ENCODE measurements at regions not wholly inside any gene's neighbourhood (a gene's known extent, or its start where the extent isn't known, plus 50 kb on each side); places are given as distances from the start of the nearest gene placed in this dataset.
"Not testable (repeated sequence)": the region's sequence is repeated elsewhere in the genome, so short reads cannot be mapped to it uniquely, and the experiment has no call there.

- no peak overlapping the region for H2AFZ ChIP-seq (ENCODE audit: low read depth, low read length)
- H3K4me1 ChIP-seq (ENCODE audit: insufficient read depth, low read length): peaks cover 15% of the 10 kb centered on the region
- H3K4me3 ChIP-seq (ENCODE audit: low read length): no peak overlapping the region
- no peaks in the 10 kb centered on the region for H3K27me3 ChIP-seq (ENCODE audit: insufficient read depth, low read length)
- H3K9me3 ChIP-seq (ENCODE audit: low read length): no peaks in the 10 kb centered on the region
- H3K36me3 ChIP-seq (ENCODE audit: insufficient read depth, low read length): no peaks in the 10 kb centered on the region
These were observed 672.3 kb downstream of the UTRN start for GRCh38 chr6:144957236-144957937.

- H3K4me3 ChIP-seq (ENCODE audit: low read length): no peak overlapping the region
- peaks cover 12% of the 10 kb centered on the region for H3K4me1 ChIP-seq (ENCODE audit: insufficient read depth, low read length)
- H3K36me3 ChIP-seq (ENCODE audit: insufficient read depth, low read length): no peaks in the 10 kb centered on the region
- no peak overlapping the region for H2AFZ ChIP-seq (ENCODE audit: low read depth, low read length)
- no peaks in the 10 kb centered on the region for H3K9me3 ChIP-seq (ENCODE audit: low read length)
- H3K27me3 ChIP-seq (ENCODE audit: insufficient read depth, low read length): no peaks in the 10 kb centered on the region
These were observed 684.0 kb downstream of the UTRN start for GRCh38 chr6:144969154-144969553.

DNA sequence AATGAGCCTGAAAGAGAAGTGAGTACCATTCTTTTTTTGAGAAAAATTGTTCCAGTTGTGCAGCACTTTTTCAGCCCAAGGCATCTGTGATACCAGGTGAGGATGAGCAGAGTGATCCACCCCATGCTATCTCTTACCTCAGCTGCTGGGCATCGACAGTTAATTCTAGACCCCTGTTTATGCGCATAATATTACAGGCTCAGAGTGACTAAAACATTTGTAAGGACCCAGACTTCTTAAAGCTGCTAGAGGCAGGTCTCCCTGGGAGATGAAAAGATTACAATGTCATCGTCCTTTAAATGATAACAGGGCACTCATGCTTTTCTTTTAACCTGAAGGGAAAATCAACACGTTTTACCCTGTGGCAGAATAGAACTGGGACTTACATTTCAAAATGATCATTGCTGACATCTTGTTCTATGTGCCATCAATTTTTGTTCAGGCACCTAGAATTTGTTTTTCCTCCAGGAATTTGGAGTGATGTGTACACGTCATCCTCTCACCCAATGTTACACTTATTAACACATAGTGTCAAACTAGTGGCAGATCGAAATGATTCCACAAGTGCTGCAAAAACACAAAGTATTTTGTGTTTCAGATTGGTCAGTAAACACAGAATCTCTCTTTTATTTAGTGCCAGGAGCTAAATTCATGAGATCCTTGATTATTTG, 684.6 kb downstream of the UTRN start:
- H3K36me3 ChIP-seq (ENCODE audit: insufficient read depth, low read length): no peaks in the 10 kb centered on the region
- H3K4me3 ChIP-seq (ENCODE audit: low read length): no peak overlapping the region
- peaks cover 12% of the 10 kb centered on the region for H3K4me1 ChIP-seq (ENCODE audit: insufficient read depth, low read length)
- no peaks in the 10 kb centered on the region for H3K27me3 ChIP-seq (ENCODE audit: insufficient read depth, low read length)
- no peaks in the 10 kb centered on the region for H3K9me3 ChIP-seq (ENCODE audit: low read length)
- no peak overlapping the region for H2AFZ ChIP-seq (ENCODE audit: low read depth, low read length)

DNA sequence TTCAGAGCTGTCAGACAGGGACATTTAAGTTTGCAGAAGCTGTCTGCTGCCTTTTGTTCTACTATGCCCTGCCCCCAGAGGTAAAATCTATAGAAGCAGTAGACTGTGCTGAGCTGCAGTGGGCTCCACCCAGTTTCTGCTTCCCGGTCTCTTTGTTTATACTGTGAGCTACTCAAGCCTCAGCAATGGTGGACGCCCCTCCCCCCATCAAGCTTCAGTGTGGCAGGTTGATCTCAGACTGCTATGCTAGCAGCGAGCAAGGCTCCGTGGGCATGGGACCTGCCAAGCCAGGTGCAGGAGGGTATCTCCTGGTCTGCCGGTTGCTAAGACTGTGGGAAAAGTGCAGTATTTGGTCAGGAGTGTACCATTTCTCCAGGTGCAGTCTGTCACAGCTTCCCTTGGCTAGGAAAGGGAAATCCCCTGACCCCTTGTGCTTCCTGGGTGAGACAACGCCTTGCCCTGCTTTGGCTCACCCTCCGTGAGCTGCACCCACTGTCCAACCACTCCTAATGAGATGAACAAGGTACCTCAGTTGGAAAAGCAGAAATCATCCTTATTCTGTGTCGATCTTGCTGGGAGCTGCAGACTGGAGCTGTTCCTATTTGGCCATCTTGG, 692.2 kb downstream of the UTRN start:
- H3K9me3 ChIP-seq (ENCODE audit: low read length); H3K36me3 ChIP-seq (ENCODE audit: insufficient read depth, low read length); H3K27me3 ChIP-seq (ENCODE audit: insufficient read depth, low read length): not testable (repeated sequence)
- Histone ChIP-seq H3K4me3 (ENCODE audit: low read length) (peak overlapping the region; percentile 36), H3K4me1 (ENCODE audit: insufficient read depth, low read length) (peaks cover 16% of the 10 kb centered on the region), H2AFZ (ENCODE audit: low read depth, low read length) (peak overlapping the region; percentile 27)

DNA sequence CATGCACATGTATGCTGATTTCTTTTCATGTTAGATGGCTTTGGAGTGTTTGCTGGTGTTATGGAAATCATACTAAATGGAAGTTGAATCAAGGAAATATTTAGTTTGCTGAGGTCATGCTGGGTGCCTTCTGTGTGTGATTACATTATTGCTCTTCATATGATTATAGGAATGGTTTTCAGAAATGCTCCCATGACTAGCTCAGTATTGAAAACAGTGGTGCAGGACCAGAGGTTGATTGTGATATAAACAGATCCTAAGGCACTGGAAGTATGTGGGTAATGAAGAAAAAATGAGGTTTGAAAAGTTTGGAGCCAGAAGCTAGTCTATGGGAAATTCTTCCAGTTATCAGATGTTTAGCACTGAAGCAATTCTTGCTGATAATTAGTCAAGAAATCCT, 693.1 kb downstream of the UTRN start:
- H3K36me3 ChIP-seq (ENCODE audit: insufficient read depth, low read length): no peaks in the 10 kb centered on the region
- H3K27me3 ChIP-seq (ENCODE audit: insufficient read depth, low read length): no peaks in the 10 kb centered on the region
- no peak overlapping the region for H2AFZ ChIP-seq (ENCODE audit: low read depth, low read length)
- no peak overlapping the region for H3K4me3 ChIP-seq (ENCODE audit: low read length)
- peaks cover 16% of the 10 kb centered on the region for H3K4me1 ChIP-seq (ENCODE audit: insufficient read depth, low read length)
- peaks cover 2% of the 10 kb centered on the region for H3K9me3 ChIP-seq (ENCODE audit: low read length)

GRCh38 chr6:144986271-144986670, 701.1 kb downstream of the UTRN start:
- Histone ChIP-seq H3K36me3 (ENCODE audit: insufficient read depth, low read length) (no peaks in the 10 kb centered on the region), H3K4me1 (ENCODE audit: insufficient read depth, low read length) (no peaks in the 10 kb centered on the region), H2AFZ (ENCODE audit: low read depth, low read length) (no peak overlapping the region), H3K9me3 (ENCODE audit: low read length) (peaks cover 2% of the 10 kb centered on the region), H3K27me3 (ENCODE audit: insufficient read depth, low read length) (no peaks in the 10 kb centered on the region), H3K4me3 (ENCODE audit: low read length) (no peak overlapping the region)

DNA sequence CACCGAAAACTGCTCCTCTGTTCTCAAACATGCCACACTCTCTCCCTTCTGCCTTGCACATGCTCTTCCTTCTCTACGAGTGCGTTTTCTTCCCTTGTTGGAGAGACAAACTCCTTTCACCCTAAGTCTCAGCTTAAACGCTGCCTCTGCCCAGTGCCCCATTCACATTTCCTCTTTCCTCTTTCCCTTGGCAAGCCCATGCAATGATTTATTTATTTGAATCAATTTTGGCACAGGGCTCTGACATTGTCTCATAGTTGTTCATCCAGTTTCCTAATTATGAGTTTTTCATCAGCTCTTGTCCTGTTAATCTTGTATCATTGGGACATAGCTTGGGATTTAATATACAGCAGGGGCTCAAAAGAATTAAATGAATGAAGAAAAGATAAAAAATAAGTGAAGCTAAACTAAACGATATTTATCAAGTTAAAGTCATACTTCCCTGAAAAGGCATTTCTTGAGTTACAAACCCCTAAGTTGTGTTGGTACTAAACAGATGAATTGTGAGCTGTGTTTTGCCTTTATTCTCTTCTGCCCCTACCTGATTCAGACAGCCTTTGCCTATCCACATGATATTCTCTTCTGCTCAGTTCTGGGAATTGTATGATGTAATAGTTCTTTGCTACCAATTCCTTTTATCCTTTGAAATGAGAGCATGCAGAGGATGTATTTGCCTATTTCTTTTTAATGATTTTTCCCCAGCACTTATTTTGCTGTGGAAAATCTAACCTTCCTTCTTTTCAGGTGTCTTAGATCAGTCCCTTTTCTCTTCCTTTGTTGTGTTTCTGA, 704.4 kb downstream of the UTRN start:
- no peaks in the 10 kb centered on the region for H3K36me3 ChIP-seq (ENCODE audit: insufficient read depth, low read length)
- no peak overlapping the region for H3K4me3 ChIP-seq (ENCODE audit: low read length)
- H3K9me3 ChIP-seq (ENCODE audit: low read length): no peaks in the 10 kb centered on the region
- H3K4me1 ChIP-seq (ENCODE audit: insufficient read depth, low read length): no peaks in the 10 kb centered on the region
- H3K27me3 ChIP-seq (ENCODE audit: insufficient read depth, low read length): no peaks in the 10 kb centered on the region
- H2AFZ ChIP-seq (ENCODE audit: low read depth, low read length): no peak overlapping the region

- Histone ChIP-seq H3K9me3 (ENCODE audit: low read length) (no peaks in the 10 kb centered on the region), H3K4me1 (ENCODE audit: insufficient read depth, low read length) (no peaks in the 10 kb centered on the region), H3K27me3 (ENCODE audit: insufficient read depth, low read length) (no peaks in the 10 kb centered on the region), H3K36me3 (ENCODE audit: insufficient read depth, low read length) (no peaks in the 10 kb centered on the region), H2AFZ (ENCODE audit: low read depth, low read length) (no peak overlapping the region), H3K4me3 (ENCODE audit: low read length) (no peak overlapping the region)
These were observed 705.6 kb downstream of the UTRN start for GRCh38 chr6:144990784-144991183.

- H3K4me1 ChIP-seq (ENCODE audit: insufficient read depth, low read length): no peaks in the 10 kb centered on the region
- H3K36me3 ChIP-seq (ENCODE audit: insufficient read depth, low read length): no peaks in the 10 kb centered on the region
- H3K27me3 ChIP-seq (ENCODE audit: insufficient read depth, low read length): no peaks in the 10 kb centered on the region
- no peaks in the 10 kb centered on the region for H3K9me3 ChIP-seq (ENCODE audit: low read length)
- no peak overlapping the region for H2AFZ ChIP-seq (ENCODE audit: low read depth, low read length)
- no peak overlapping the region for H3K4me3 ChIP-seq (ENCODE audit: low read length)
These were observed 708.7 kb downstream of the UTRN start for GRCh38 chr6:144993870-144994269.

DNA sequence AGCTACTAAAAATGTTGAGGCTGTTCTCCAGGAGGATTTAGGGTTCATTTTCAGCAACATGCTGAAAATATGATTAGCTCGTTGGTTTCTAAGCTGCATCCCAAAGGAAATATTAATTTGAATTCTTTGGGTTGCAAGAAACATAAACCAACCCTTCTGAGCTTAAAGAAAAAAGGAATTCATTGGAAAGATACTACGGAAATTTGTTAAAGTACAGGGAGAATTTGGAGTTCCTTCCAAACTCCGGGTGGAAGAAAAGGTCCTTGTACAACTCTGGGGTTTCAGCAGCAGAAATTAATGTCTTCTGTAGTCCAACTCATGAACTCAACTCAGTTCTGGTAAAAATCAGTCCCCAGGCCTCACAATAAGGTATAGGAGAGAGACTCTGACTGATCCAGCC, 712.9 kb downstream of the UTRN start:
- Histone ChIP-seq H2AFZ (ENCODE audit: low read depth, low read length) (no peak overlapping the region), H3K36me3 (ENCODE audit: insufficient read depth, low read length) (no peaks in the 10 kb centered on the region), H3K27me3 (ENCODE audit: insufficient read depth, low read length) (no peaks in the 10 kb centered on the region), H3K4me3 (ENCODE audit: low read length) (no peak overlapping the region), H3K9me3 (ENCODE audit: low read length) (no peaks in the 10 kb centered on the region), H3K4me1 (ENCODE audit: insufficient read depth, low read length) (no peaks in the 10 kb centered on the region)

GRCh38 chr6:144999127-144999526, 714.0 kb downstream of the UTRN start:
- Histone ChIP-seq H3K36me3 (ENCODE audit: insufficient read depth, low read length) (no peaks in the 10 kb centered on the region), H3K27me3 (ENCODE audit: insufficient read depth, low read length) (no peaks in the 10 kb centered on the region), H2AFZ (ENCODE audit: low read depth, low read length) (no peak overlapping the region), H3K4me3 (ENCODE audit: low read length) (no peak overlapping the region), H3K4me1 (ENCODE audit: insufficient read depth, low read length) (no peaks in the 10 kb centered on the region), H3K9me3 (ENCODE audit: low read length) (no peaks in the 10 kb centered on the region)

GRCh38 chr6:145003145-145003544, 718.0 kb downstream of the UTRN start:
- no peak overlapping the region for H3K4me3 ChIP-seq (ENCODE audit: low read length)
- H2AFZ ChIP-seq (ENCODE audit: low read depth, low read length): no peak overlapping the region
- H3K36me3 ChIP-seq (ENCODE audit: insufficient read depth, low read length): no peaks in the 10 kb centered on the region
- no peaks in the 10 kb centered on the region for H3K9me3 ChIP-seq (ENCODE audit: low read length)
- H3K27me3 ChIP-seq (ENCODE audit: insufficient read depth, low read length): no peaks in the 10 kb centered on the region
- no peaks in the 10 kb centered on the region for H3K4me1 ChIP-seq (ENCODE audit: insufficient read depth, low read length)

GRCh38 chr6:145006914-145007313, 721.8 kb downstream of the UTRN start:
- H3K9me3 ChIP-seq (ENCODE audit: low read length): no peaks in the 10 kb centered on the region
- H3K4me1 ChIP-seq (ENCODE audit: insufficient read depth, low read length): no peaks in the 10 kb centered on the region
- no peak overlapping the region for H3K4me3 ChIP-seq (ENCODE audit: low read length)
- H3K36me3 ChIP-seq (ENCODE audit: insufficient read depth, low read length): no peaks in the 10 kb centered on the region
- H2AFZ ChIP-seq (ENCODE audit: low read depth, low read length): no peak overlapping the region
- H3K27me3 ChIP-seq (ENCODE audit: insufficient read depth, low read length): no peaks in the 10 kb centered on the region

Measured in neuron (in vitro differentiated cells).